ENCODE measurements at regions not wholly inside any gene's neighbourhood (a gene's known extent, or its start where the extent isn't known, plus 50 kb on each side); places are given as distances from the start of the nearest gene placed in this dataset.

DNA sequence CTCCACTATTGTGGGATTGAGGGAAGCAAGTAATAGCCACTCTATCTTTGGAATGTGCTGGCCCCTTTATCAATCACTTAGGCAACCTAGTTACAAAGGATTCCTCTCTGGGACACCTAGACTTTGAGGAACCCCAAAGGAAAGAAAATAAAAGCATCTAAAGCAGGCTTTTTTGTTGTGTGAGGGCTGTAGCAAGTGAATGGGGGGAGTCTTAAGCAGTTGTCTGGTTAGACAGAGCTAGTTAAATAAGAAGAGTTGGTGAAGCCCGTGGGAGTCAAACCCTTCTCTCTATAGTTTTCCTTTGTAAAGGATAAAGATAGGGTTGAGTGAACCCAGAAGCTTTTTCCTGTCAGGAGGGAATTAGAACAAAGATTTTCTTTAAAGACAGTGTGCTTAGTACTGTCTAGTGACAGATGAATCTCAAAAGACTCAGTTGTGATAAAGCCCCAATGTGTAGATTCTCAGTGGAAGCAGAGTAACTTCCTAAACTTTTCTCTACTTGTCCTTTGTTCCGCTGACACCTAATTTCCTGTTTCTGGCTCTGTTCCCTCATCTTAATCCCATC, 63.3 kb downstream of the HDGFL1 start:
- DNase-seq: no peak
- Histone ChIP-seq H3K4me1 (no peaks in the 10 kb centered on the region), H3K36me3 (no peaks in the 10 kb centered on the region), H3K9ac (ENCODE audit: low read depth in 2 of 2, low read length in 2 of 2) (no peak overlapping the region), H3K9me3 (no peaks in the 10 kb centered on the region), H3K27ac (no peak overlapping the region), H3K27me3 (no peaks in the 10 kb centered on the region), H3K4me3 (no peak overlapping the region)
- intact Hi-C loops (cut with DNase I): no loop called here
- TF ChIP-seq, protein P1, sequence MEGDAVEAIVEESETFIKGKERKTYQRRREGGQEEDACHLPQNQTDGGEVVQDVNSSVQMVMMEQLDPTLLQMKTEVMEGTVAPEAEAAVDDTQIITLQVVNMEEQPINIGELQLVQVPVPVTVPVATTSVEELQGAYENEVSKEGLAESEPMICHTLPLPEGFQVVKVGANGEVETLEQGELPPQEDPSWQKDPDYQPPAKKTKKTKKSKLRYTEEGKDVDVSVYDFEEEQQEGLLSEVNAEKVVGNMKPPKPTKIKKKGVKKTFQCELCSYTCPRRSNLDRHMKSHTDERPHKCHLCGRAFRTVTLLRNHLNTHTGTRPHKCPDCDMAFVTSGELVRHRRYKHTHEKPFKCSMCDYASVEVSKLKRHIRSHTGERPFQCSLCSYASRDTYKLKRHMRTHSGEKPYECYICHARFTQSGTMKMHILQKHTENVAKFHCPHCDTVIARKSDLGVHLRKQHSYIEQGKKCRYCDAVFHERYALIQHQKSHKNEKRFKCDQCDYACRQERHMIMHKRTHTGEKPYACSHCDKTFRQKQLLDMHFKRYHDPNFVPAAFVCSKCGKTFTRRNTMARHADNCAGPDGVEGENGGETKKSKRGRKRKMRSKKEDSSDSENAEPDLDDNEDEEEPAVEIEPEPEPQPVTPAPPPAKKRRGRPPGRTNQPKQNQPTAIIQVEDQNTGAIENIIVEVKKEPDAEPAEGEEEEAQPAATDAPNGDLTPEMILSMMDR (IDR thresholded peaks at IDR 0.05): no peak

DNA sequence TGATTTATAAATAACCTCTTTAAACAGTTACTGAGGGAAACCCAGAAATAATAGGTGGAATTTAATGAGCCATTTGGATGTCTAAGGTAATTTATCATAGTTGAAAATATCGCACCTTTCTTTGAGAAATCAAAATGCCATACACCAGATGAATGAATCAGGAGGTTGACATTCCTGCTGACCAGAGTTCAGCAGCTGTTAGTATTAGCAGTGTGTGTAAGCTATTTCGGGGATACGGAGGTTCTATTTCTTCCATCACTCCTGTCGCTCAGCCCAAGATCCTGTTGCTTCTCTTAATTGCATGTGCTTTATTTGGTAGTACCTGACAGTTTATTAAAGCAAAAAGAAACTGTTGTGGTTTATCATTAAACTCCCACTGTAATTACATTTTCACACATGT, 67.1 kb downstream of the HDGFL1 start:
- intact Hi-C loops (cut with DNase I): no loop called here
- Histone ChIP-seq H3K4me3 (no peak overlapping the region), H3K27ac (no peak overlapping the region), H3K9me3 (no peaks in the 10 kb centered on the region), H3K36me3 (no peaks in the 10 kb centered on the region), H3K4me1 (no peaks in the 10 kb centered on the region), H3K27me3 (no peaks in the 10 kb centered on the region), H3K9ac (ENCODE audit: low read depth in 2 of 2, low read length in 2 of 2) (no peak overlapping the region)
- TF ChIP-seq, protein P1 (IDR thresholded peaks at IDR 0.05): no peak
- DNase-seq: no peak

DNA sequence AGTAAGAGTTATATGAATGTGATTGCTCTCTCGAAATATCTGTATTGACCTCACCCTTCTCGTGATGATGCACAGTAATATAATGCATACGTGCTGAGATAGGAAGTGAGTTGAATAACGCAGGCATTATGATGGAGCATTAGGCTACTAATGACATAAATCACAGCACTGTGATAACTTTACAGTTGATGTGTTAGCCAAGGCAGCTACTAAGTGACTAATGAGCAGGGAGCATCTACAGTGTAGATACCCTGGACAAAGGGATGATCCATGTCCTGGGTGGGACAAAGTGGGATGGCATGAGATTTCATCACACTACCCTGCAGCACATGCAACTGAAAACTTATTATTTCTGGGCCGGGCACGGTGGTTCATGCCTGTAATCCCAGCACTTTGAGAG, 68.4 kb downstream of the HDGFL1 start:
- Histone ChIP-seq H3K27me3 (no peaks in the 10 kb centered on the region), H3K4me1 (no peaks in the 10 kb centered on the region), H3K9me3 (no peaks in the 10 kb centered on the region), H3K27ac (no peak overlapping the region), H3K9ac (ENCODE audit: low read depth in 2 of 2, low read length in 2 of 2) (no peak overlapping the region), H3K36me3 (no peaks in the 10 kb centered on the region), H3K4me3 (no peak overlapping the region)
- TF ChIP-seq, protein P1 (IDR thresholded peaks at IDR 0.05): no peak
- intact Hi-C loops (cut with DNase I): no loop called here
- no peak for DNase-seq

DNA sequence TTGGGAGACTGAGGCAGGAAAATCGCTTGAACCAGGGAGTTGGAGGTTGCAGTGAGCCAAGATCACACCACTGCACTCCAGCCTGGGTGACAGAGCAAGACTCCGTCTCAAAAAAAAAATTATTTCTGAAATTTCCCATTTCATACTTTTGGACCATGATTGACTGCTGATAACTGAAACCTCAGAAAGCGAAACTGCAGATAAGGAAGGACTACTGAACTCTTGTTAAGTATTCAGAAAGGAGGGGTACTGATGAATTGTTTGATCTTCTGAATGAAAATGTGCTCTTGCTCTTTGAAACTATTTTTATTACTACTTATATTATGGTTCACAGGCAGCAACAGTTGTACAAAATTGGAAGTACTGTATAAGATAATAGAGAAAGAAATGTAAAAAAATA, 69.0 kb downstream of the HDGFL1 start:
- no peaks in the 10 kb centered on the region for H3K27me3 ChIP-seq
- no peak for DNase-seq
- no peaks in the 10 kb centered on the region for H3K36me3 ChIP-seq
- intact Hi-C loops (cut with DNase I): no loop called here
- TF ChIP-seq, protein P1 (IDR thresholded peaks at IDR 0.05): no peak
- H3K9me3 ChIP-seq: no peaks in the 10 kb centered on the region
- no peaks in the 10 kb centered on the region for H3K4me1 ChIP-seq
- no peak overlapping the region for H3K4me3 ChIP-seq
- no peak overlapping the region for H3K9ac ChIP-seq (ENCODE audit: low read depth in 2 of 2, low read length in 2 of 2)
- H3K27ac ChIP-seq: no peak overlapping the region

DNA sequence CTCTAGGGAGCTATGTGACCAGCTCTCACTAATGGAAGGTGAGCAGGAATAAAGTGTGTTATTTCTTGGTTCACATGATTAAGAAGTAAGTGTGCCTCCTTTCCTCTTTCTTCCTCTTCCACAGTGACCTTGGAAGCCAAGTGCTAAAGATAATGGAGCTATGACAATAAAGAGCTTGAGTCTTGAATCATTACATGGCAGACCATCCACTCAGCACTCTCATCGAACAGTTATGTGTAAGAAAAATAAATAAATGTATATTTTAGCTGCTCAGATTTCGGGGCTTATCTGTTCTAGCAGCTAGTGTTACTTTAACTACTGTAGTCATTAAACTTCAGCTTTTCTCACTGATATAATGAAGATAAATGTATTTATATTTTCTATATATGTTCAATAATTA, 72.9 kb downstream of the HDGFL1 start:
- no peak overlapping the region for H3K4me3 ChIP-seq
- TF ChIP-seq, protein P1 (IDR thresholded peaks at IDR 0.05): no peak
- H3K27me3 ChIP-seq: no peaks in the 10 kb centered on the region
- no peak overlapping the region for H3K9ac ChIP-seq (ENCODE audit: low read depth in 2 of 2, low read length in 2 of 2)
- no peaks in the 10 kb centered on the region for H3K4me1 ChIP-seq
- intact Hi-C loops (cut with DNase I): no loop called here
- no peak overlapping the region for H3K27ac ChIP-seq
- no peaks in the 10 kb centered on the region for H3K36me3 ChIP-seq
- no peaks in the 10 kb centered on the region for H3K9me3 ChIP-seq
- DNase-seq: no peak
